GM23338 (cell line): ENCODE measurements at regions not wholly inside any gene's neighbourhood (a gene's known extent, or its start where the extent isn't known, plus 50 kb on each side); places are given as distances from the start of the nearest gene placed in this dataset.

ENCODE experiments used
- CREB1 ChIP-seq: fragments of 250-450 bp; sonication (Bioruptor Pico); IDR thresholded peaks from 2 replicates; pipeline ENCODE4 v1.5.0; 2020; ENCODE audit warnings: low read depth, mild to moderate bottlenecking, moderate library complexity
- ETS1 ChIP-seq: IDR thresholded peaks from 2 replicates; pipeline ENCODE4 v1.6.1; 2016; ENCODE audit warnings: antibody characterized with exemption
- EZH2 ChIP-seq: fragments of 200-600 bp; sonication (generic); IDR thresholded peaks from one replicate; pipeline ENCODE4 v1.8.0; 2017; ENCODE audit warnings: antibody characterized with exemption, mild to moderate bottlenecking, low read depth; ENCODE audit not compliant: unreplicated experiment
- EZH2phosphoT487 ChIP-seq: fragments of 200-600 bp; sonication (generic); IDR thresholded peaks from one replicate; pipeline ENCODE4 v1.8.1; 2018; ENCODE audit warnings: antibody characterized with exemption; ENCODE audit not compliant: unreplicated experiment
- POLR2AphosphoS5 ChIP-seq: IDR thresholded peaks from 2 replicates; pipeline ENCODE4 v1.6.1; 2016; ENCODE audit warnings: antibody characterized with exemption, low read depth
- STAT1 ChIP-seq: IDR thresholded peaks from one replicate; pipeline ENCODE4 v1.6.1; 2016; ENCODE audit warnings: antibody characterized with exemption; ENCODE audit not compliant: unreplicated experiment
- ZNF331 ChIP-seq: fragments of 250-450 bp; sonication (Bioruptor Pico); IDR thresholded peaks from 2 replicates; pipeline ENCODE4 v1.5.0; 2020; ENCODE audit warnings: low read depth, mild to moderate bottlenecking, moderate library complexity
- TF ChIP-seq, protein P1 (sequence below), 2 experiments: fragments of 200-600 bp in 1 of 2; sonication (generic) in 1 of 2; conservative IDR thresholded peaks; 2 replicates each; pipeline versions ENCODE4 v1.5.1 to v1.6.1; 2016 to 2017; ENCODE audit warnings: antibody characterized with exemption in 2 of 2, low read depth in 2 of 2, mild to moderate bottlenecking in 2 of 2, moderate library complexity in 1 of 2
- TF ChIP-seq, protein P2 (sequence below): IDR thresholded peaks from one replicate; pipeline ENCODE4 v1.6.1; 2018; ENCODE audit warnings: antibody characterized with exemption; ENCODE audit not compliant: unreplicated experiment
- TF ChIP-seq, protein P3 (sequence below): fragments of 250-450 bp; sonication (Bioruptor Pico); IDR thresholded peaks from 2 replicates; pipeline ENCODE4 v1.5.0; 2020; ENCODE audit warnings: mild to moderate bottlenecking, moderate library complexity

GRCh38 chr5:135157421-135158313, 123.6 kb upstream of the PITX1 start:
- TF ChIP-seq EZH2 (no peak), EZH2phosphoT487 (no peak), ETS1 (no peak), POLR2AphosphoS5 (no peak), CREB1 (CRISPR knock-in tag) (no peak), STAT1 (no peak), ZNF331 (CRISPR knock-in tag) (no peak)
- TF ChIP-seq, protein P1, sequence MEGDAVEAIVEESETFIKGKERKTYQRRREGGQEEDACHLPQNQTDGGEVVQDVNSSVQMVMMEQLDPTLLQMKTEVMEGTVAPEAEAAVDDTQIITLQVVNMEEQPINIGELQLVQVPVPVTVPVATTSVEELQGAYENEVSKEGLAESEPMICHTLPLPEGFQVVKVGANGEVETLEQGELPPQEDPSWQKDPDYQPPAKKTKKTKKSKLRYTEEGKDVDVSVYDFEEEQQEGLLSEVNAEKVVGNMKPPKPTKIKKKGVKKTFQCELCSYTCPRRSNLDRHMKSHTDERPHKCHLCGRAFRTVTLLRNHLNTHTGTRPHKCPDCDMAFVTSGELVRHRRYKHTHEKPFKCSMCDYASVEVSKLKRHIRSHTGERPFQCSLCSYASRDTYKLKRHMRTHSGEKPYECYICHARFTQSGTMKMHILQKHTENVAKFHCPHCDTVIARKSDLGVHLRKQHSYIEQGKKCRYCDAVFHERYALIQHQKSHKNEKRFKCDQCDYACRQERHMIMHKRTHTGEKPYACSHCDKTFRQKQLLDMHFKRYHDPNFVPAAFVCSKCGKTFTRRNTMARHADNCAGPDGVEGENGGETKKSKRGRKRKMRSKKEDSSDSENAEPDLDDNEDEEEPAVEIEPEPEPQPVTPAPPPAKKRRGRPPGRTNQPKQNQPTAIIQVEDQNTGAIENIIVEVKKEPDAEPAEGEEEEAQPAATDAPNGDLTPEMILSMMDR (conservative IDR thresholded peaks at IDR 0.05; ENCODE audit: low read depth in 2 of 2): no peak
- TF ChIP-seq, protein P2, sequence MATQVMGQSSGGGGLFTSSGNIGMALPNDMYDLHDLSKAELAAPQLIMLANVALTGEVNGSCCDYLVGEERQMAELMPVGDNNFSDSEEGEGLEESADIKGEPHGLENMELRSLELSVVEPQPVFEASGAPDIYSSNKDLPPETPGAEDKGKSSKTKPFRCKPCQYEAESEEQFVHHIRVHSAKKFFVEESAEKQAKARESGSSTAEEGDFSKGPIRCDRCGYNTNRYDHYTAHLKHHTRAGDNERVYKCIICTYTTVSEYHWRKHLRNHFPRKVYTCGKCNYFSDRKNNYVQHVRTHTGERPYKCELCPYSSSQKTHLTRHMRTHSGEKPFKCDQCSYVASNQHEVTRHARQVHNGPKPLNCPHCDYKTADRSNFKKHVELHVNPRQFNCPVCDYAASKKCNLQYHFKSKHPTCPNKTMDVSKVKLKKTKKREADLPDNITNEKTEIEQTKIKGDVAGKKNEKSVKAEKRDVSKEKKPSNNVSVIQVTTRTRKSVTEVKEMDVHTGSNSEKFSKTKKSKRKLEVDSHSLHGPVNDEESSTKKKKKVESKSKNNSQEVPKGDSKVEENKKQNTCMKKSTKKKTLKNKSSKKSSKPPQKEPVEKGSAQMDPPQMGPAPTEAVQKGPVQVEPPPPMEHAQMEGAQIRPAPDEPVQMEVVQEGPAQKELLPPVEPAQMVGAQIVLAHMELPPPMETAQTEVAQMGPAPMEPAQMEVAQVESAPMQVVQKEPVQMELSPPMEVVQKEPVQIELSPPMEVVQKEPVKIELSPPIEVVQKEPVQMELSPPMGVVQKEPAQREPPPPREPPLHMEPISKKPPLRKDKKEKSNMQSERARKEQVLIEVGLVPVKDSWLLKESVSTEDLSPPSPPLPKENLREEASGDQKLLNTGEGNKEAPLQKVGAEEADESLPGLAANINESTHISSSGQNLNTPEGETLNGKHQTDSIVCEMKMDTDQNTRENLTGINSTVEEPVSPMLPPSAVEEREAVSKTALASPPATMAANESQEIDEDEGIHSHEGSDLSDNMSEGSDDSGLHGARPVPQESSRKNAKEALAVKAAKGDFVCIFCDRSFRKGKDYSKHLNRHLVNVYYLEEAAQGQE: no peak
- TF ChIP-seq, protein P3, sequence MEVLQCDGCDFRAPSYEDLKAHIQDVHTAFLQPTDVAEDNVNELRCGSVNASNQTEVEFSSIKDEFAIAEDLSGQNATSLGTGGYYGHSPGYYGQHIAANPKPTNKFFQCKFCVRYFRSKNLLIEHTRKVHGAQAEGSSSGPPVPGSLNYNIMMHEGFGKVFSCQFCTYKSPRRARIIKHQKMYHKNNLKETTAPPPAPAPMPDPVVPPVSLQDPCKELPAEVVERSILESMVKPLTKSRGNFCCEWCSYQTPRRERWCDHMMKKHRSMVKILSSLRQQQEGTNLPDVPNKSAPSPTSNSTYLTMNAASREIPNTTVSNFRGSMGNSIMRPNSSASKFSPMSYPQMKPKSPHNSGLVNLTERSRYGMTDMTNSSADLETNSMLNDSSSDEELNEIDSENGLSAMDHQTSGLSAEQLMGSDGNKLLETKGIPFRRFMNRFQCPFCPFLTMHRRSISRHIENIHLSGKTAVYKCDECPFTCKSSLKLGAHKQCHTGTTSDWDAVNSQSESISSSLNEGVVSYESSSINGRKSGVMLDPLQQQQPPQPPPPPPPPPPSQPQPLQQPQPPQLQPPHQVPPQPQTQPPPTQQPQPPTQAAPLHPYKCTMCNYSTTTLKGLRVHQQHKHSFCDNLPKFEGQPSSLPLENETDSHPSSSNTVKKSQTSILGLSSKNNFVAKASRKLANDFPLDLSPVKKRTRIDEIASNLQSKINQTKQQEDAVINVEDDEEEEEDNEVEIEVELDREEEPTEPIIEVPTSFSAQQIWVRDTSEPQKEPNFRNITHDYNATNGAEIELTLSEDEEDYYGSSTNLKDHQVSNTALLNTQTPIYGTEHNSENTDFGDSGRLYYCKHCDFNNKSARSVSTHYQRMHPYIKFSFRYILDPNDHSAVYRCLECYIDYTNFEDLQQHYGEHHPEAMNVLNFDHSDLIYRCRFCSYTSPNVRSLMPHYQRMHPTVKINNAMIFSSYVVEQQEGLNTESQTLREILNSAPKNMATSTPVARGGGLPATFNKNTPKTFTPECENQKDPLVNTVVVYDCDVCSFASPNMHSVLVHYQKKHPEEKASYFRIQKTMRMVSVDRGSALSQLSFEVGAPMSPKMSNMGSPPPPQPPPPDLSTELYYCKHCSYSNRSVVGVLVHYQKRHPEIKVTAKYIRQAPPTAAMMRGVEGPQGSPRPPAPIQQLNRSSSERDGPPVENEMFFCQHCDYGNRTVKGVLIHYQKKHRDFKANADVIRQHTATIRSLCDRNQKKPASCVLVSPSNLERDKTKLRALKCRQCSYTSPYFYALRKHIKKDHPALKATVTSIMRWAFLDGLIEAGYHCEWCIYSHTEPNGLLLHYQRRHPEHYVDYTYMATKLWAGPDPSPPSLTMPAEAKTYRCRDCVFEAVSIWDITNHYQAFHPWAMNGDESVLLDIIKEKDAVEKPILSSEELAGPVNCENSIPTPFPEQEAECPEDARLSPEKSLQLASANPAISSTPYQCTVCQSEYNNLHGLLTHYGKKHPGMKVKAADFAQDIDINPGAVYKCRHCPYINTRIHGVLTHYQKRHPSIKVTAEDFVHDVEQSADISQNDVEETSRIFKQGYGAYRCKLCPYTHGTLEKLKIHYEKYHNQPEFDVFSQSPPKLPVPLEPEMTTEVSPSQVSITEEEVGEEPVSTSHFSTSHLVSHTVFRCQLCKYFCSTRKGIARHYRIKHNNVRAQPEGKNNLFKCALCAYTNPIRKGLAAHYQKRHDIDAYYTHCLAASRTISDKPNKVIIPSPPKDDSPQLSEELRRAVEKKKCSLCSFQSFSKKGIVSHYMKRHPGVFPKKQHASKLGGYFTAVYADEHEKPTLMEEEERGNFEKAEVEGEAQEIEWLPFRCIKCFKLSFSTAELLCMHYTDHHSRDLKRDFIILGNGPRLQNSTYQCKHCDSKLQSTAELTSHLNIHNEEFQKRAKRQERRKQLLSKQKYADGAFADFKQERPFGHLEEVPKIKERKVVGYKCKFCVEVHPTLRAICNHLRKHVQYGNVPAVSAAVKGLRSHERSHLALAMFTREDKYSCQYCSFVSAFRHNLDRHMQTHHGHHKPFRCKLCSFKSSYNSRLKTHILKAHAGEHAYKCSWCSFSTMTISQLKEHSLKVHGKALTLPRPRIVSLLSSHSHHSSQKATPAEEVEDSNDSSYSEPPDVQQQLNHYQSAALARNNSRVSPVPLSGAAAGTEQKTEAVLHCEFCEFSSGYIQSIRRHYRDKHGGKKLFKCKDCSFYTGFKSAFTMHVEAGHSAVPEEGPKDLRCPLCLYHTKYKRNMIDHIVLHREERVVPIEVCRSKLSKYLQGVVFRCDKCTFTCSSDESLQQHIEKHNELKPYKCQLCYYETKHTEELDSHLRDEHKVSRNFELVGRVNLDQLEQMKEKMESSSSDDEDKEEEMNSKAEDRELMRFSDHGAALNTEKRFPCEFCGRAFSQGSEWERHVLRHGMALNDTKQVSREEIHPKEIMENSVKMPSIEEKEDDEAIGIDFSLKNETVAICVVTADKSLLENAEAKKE (CRISPR knock-in tag): no peak
